HG03558 (cell line): ENCODE measurements at regions not wholly inside any gene's neighbourhood (a gene's known extent, or its start where the extent isn't known, plus 50 kb on each side); places are given as distances from the start of the nearest gene placed in this dataset.
"Not testable (repeated sequence)": the region's sequence is repeated elsewhere in the genome, so short reads cannot be mapped to it uniquely, and the experiment has no call there.

ENCODE experiments used
- ATAC-seq: cut with Tn5 transposase; IDR thresholded peaks from one replicate; pipeline ENCODE4 v1.9.1; 2021; ENCODE audit warnings: moderate number of reproducible peaks; ENCODE audit not compliant: unreplicated experiment; ENCODE audit errors: extremely low read depth

DNA sequence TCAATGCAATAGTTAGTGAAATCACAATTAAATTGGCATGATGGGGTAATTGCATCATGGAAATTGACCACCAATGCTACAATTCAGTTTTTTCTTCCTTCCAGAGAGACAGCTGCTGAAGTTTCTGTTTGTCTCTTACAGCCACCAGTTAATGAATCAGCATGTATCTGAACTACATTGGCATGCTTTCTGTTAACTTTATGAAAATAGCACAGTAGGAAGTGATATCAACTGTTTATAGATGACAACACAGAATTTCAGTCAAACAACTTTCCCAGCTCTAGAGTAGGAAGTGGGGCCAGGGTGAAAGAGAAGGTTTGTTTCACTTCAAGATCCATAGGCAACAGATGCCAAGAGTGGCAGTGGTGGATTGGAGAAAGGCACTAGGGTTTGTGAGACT, 339.6 kb upstream of the VWC2 start:
- ATAC-seq: no peak

DNA sequence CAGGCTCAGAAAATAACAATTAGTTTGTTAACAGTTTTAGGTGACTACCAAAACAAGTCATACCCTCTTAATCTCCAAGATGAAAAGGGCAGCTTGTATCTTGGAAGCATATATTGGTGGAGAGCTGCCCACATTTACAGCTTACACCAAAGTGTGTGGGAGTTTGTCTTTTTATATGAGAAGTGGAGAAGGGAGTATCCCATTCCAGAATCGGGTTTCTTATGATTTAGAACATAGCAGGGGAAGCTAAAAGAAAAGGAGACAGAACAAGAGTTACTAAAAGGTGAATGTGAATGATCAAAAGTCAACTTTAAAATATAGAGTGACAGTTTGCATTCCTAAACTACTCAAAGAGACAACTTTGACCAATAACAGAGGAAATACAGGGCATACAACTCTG, 338.6 kb upstream of the VWC2 start:
- no peak for ATAC-seq

DNA sequence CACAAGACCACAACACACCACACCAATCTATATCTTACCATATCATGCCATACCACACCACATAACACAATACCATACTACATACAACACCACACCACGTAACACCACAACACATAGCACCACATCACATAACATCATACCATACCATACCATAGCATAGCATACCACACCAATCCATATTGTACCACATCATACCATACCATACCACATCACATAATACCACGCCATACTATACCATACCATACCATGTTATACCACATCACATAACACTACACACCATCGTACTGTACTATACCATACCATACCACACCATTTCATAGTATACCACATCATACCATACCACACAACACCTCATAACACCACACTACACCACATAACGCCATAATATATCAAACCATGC, 335.2 kb upstream of the VWC2 start:
- no peak for ATAC-seq

DNA sequence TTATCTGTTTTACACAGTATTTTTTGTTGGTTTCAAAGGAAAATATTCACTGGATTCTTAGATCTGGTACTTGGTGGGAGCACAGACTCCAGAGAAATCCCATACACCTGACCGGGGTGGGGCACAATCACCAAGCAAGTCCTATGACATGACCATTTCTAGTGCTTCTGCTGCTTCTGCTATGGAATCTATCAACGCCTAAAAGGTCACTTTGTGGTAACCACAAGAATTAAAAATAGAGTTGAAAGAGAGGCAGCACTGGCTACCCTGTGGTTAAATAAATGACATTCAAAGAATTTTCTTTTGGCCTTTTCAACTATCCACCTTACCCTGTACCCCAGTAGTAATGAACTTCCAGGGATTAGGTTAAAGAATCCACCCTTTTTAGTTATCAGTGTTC, 329.9 kb upstream of the VWC2 start:
- no peak for ATAC-seq

DNA sequence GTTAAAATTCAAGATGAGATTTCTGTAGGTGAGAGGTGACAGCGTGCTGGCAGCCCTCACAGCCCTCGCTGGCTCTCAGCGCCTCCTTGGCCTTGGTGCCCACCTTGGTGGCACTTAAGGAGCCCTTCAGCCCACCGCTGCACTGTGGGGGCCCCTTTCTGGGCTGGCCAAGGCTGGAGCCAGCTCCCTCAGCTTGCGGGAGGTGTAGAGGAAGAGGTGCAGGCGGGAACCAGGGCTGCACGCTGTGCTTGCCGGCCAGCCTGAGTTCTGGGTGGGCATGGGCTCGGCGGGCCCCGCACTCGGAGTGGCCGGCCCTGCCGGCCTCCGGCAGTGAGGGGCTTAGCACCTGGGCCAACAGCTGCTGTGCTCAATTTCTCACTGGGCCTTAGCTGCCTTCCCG, 320.0 kb upstream of the VWC2 start:
- no peak for ATAC-seq

DNA sequence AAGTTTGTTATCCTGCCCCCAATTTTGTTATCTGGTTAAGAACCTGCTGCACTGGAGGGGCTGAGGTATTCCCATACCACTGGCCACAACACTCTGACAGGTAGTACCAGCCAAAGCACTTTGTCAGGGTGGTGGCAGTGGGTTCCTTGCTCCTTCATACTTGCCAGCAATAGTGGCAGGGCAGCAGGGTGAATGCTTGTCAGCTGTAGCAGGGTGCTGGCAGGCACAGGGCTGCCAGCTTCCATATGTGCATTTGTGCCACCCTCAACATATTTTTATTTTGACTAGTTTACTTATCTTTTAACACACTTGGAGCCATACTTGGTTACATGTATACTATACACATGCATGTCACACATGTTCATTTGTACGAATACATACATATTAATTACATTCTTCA, 294.0 kb upstream of the VWC2 start:
- ATAC-seq: no peak

DNA sequence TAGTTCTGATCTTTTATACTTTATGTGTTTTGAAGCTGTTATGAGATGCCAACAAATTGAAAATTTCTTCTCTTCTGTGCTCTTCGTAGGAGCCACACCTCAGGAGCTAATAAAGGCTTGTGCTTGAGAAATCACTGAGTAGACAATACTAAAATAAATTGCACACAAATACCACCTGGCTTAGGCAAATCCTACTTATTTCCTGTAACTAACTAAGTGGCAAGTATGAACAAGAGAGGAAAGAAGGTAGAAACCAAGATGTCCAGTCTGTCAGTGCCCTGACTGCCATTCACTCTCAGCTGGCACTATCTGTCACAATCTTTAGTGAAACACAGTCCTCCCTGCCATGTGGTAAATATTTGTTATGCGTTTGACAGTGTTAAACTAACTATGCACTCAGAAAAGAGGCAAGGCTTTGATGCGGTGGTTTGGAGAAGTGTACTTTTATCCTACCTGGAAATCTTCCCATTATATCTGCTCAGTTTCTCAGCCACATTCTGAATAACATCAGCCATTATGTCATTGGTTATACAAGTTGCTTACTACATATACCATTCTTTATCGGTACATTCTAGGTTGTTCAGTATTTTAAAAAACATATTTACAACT, 293.4 kb upstream of the VWC2 start:
- no peak for ATAC-seq

DNA sequence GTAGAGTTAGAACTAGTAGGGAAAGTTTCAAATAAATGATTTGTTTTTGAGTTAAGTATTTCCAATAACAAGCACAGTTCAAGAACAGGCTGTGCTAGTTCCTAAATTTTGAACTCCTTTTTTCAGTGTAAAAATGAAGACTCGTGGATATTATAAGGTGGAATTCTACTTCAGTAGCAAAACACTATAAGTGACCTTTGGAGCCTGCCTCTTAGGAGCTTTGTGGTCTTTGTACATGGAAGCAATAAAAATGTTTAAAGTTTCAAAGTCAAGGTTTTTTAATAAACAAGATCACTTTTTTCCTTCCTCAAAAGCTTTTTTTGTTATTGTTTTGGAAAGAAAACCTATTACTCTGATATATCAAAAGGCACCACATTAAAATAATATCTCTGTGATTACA, 292.4 kb upstream of the VWC2 start:
- no peak for ATAC-seq

DNA sequence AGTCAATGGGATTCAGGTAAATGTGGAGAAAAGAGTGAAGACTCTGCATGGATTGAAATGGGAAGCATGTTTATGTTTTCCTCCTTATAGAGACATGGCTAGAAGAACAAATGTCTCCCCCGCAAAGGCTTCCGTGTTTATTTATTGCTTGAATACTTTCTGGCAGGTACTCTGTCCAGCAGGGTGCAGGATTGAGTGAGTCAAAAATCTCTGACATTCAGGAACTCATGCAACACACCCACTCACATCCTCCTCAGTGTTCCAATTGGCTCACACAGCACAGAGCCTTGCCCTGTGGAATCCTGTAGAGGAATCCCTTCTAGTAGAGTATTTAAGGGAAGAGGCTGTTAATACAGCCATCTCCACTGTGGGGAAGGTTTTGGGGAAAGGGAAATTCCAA, 290.3 kb upstream of the VWC2 start:
- ATAC-seq: no peak

DNA sequence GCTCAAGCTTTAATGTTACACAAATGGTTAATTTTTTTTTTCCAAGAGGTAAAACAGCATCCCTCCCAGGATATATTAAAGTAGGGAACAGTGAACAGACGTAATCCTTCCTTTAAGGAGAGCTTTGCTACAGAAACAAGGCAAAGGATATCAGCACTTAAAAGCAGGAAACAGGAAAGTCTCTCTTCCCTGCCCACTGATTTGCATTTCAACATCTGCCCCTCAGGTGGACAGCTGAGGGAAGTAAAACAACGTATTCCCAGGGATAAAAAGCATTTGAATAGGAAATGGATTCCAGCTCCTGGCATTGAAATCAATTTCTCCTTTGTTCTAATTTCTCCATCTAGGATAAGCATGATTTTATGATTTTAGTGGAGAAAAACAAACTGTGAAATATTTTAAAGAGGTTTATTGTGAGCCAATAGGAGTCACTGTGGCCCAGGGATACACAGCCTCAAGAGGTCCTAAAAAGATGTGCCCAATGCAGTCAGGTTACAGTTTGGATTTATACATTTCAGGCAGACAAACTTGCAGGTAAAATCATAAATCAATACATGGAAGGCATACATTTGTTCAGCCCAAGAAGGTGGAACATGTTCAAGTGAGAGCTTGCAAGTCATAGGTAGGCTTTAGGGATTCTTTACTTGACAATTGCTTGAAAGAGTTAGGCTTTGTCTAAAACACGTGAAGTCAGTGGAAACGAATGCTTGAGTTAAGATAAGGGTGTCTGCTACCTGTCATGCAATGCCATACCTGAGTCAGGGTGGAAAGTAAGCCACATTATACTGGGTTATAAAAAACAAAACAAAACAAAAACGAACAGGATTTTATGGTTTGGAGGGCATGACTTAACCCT, 286.2 kb upstream of the VWC2 start:
- no peak for ATAC-seq

DNA sequence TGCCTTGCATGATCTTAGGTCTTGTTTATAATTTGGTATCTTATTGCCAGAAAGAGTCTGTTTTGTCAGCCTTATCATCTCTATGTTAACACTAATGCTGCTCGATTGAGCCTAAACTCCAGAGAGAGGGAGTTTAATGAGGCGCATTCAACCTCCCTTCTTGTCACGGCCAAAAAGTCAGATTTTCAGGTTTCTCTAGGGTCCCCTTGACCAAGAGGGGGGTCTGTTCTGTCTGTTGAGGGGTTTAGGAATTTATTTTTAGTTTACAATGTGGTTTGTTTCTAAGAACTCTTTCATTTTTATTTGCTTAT, 285.7 kb upstream of the VWC2 start:
- ATAC-seq: no peak

DNA sequence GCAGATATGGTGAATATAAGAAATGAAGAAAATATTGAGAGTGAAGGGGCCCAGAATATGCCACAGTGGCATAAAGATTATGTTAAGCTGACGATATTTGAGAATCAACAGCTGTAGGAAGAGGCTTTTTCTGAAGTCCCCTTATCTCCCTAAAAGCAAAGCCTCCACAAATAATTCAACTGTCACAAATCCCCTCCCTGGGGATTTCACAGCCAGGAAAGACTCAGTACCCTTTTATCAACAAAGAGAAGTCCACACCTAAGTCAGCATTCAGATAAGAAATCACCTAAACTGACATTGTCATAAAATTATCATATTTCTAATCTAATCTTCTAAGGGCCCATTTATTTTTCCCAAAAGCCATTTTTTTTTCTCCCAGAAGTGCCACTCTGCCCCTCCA, 284.9 kb upstream of the VWC2 start:
- no peak for ATAC-seq

DNA sequence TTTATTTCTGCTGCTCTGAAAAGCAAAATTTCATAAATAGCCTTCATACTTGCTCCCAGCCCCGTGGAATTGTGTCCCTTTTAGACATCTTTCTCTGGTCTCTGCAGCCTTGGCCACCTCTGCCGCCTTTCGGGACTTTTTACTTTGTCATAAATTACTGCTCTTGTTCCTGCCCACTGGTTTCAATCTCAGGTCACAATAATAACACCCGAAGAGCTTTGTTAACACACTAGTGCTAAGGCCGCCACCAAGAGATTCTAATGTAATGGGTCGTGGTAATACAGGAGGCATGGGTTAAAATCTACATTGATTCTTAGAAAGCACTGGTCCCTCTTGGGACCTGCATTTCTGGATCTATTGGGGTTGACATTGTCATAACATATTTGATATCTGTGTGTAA, 276.0 kb upstream of the VWC2 start:
- ATAC-seq: no peak

DNA sequence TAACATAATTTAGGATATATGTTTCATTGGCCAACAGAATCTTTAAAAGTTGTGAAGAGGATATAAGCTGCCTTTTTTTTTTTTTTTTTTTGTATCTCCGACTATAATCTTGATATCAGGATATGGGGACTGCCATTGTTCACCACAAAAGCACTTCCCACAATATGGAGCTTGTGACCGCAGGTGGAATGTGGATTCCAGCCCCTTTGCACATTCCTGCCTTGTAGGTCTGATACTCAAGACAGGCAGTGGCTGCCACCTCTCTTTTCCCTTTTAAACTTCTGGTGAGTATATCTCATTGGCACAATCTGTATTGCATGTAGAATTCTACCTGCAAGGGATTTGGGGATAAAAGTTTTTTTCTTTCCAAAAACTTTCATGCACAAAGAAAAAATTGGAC, 272.7 kb upstream of the VWC2 start:
- no peak for ATAC-seq

DNA sequence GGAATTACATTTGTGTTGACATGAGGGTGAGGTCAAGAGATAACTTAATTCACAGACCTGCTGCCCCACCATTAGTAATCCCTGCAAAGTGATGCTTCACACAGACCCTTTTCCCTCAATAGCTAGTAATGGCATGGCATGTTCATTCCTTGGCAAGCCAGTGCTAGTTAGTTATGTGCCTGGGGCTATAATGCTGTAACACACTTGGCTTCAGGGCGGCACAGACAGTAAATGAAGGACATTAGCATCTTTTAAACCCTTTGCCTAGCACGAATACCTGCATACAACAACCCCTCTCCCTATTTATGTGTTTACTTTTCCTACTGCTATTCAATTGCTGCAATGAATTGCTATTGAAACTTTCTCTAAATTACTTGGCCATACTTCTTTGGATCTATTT, 266.2 kb upstream of the VWC2 start:
- not testable (repeated sequence) for ATAC-seq

DNA sequence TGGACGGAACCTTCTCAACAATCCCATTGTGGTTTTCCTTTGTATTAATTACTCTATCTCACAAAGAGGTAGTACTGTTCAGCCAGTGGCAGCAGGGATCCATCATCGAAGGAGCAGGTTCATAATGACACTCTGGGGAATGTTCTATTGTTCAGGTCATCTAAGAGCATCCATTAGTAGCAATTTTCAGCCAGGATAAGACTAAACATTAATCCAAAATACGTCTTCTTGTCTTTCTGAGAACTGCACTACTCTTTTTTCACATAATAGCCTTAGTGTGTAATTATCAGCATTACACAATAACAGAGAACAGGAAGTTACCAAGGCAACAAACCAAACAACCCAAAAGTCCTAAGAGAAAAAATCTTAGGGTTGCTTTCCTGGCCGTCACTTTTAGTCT, 259.5 kb upstream of the VWC2 start:
- no peak for ATAC-seq

DNA sequence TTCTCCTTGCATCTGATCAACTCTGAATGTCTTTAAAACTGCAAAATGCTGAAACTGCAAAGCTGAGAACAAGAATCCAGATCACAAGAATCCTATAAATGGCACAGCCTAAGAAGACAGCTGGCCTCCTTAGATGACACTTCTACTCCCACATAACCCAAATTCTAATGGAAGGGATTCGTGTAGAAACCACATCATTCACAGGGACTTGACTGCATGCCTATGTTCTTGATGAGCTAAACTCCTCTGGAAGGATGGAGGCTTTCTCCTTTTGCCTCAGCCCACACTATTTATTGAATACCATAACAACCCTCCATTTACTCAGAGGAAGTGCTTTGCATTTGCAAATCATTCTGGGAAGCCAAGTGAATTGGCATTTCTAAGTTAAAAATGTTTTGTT, 252.5 kb upstream of the VWC2 start:
- no peak for ATAC-seq

DNA sequence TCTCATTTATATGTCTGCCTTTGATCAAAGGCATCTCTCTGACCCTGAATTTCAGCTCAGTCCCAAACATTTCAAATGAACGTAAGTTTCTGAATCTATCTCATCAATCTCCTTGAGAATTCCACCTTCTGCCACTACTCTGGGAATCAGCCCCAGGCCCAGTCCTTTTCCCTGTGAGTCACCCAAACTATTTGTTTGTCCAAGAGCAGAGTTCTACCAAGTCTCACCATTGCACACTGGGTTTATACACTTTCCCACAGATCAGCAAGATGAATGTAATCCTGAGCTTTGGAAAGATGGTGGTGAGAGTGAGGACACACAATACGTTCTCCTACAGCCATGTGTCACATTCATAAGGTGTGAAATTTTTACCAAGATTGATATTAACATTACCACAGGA, 251.3 kb upstream of the VWC2 start:
- no peak for ATAC-seq

DNA sequence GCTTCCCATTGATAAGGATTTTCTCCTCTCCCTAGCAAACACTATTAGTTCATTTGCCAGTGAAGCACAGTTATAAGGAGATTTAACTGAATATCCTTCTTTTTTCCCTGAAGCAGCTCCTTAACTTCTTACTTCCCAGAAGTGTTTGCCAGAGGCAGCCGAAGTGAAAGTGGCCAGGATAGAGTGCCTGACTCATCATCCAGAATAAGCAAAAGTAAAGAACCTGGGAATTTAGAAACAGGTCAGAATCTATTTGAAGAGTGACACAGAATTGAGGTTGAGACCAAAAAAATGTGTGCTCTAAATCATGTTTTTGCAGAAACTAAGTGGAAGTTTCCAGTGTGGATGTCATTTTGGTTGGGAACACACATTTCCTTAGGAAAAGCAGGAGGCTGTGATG, 249.6 kb upstream of the VWC2 start:
- no peak for ATAC-seq

DNA sequence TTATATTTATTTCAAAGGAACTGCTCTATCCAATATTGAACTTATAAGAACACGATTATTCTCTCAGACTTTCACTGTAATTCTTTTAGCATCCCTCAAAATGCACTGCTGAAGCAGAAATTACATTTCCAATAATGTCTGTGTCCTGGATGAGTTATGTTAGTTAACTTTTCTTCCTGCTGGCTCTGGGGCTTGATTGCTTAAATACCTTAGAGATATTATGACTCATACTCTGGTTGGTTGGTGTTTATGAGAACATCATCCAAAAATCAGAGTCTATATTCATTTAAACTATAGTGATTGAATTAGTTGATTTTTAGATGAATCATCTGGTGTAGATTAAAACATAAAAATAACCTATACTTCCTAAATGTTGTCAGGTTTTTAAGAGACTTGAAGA, 246.3 kb upstream of the VWC2 start:
- no peak for ATAC-seq

DNA sequence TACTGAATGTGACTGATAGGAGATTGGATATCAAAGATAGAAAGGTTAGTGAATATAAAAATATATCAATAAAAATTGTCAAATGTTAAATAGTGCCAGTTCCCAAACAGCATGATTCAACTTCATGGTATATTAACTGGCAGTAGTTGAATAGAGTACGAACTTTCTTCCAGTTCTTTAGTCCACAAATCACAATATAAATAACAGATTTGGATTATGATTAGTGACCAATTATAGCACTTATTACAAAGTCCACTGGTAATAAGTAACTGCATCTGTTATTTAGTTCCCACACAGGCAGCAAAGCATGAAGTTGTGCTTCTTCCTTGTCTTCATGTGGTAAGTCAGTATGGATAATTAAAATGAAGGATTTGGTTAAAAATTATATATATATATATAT, 243.0 kb upstream of the VWC2 start:
- no peak for ATAC-seq

DNA sequence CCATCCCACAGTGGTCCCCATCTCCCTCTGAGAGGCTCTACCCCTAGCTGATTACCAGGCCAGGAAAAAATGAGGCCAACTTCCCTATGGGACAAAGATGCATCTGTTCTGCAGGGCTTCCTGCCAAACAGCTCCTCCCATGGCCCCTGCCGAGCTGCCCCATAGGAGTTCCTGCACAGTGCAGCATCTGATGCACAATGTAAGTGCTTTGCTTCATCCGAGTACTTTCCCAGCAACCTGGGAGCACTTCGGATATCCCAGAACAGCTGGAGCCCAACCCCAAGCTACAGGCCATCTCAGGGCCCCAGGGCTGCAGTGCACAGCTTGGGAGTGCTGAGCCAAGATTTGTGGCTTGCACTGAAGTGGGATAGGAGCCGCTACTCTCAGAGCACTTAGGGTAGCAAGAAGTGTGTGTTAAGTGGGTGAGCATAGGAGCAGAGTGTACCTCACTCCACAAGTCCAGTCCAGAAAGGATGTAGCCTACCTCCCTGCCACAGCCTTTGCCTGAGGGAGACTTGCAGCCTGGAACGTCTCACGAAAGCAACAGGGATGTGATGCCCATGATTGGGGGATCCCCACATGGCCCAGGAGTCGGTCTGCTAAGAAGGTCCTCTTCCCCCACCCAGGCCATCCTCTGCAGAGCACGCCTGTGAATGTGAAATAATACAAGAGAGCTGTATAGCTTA, 209.6 kb upstream of the VWC2 start:
- ATAC-seq: no peak
